HL-60 (cell line): ENCODE measurements at regions not wholly inside any gene's neighbourhood (a gene's known extent, or its start where the extent isn't known, plus 50 kb on each side); places are given as distances from the start of the nearest gene placed in this dataset.

Experiments used
- CTCF ChIP-seq: IDR thresholded peaks from one replicate; pipeline ENCODE4 v1.5.1; 2011; ENCODE audit warnings: low read length, control low read depth, inconsistent platforms; ENCODE audit not compliant: insufficient read depth
- GABPA ChIP-seq: IDR thresholded peaks from 2 replicates; pipeline ENCODE4 v1.6.1; 2012; ENCODE audit warnings: low read depth
- POLR2AphosphoS5 ChIP-seq: IDR thresholded peaks from 2 replicates; pipeline ENCODE4 v1.6.1; 2012; ENCODE audit warnings: low read depth
- REST ChIP-seq: IDR thresholded peaks from 2 replicates; pipeline ENCODE4 v1.6.1; 2012; ENCODE audit warnings: low read depth; ENCODE audit not compliant: insufficient replicate concordance
- SPI1 ChIP-seq: IDR thresholded peaks from 2 replicates; pipeline ENCODE4 v1.6.1; 2012; ENCODE audit warnings: low read depth, mild to moderate bottlenecking, borderline replicate concordance

- TF ChIP-seq POLR2AphosphoS5 (no peak), CTCF (no peak), GABPA (no peak), SPI1 (no peak), REST (no peak)
Measured at GRCh38 chr6:22921828-22922227, 352.5 kb downstream of the HDGFL1 start.
